H9 (cell line): ENCODE measurements at regions not wholly inside any gene's neighbourhood (a gene's known extent, or its start where the extent isn't known, plus 50 kb on each side); places are given as distances from the start of the nearest gene placed in this dataset.

Source experiments
- DNase-seq: peaks from one replicate; pipeline ENCODE4 v3.0.0-alpha.2; 2017
- H2AFZ ChIP-seq: one replicate; pipeline ENCODE4 v1.6.1; 2013; ENCODE audit warnings: mild to moderate bottlenecking, low read length, control low read depth, moderate library complexity
- H2AK5ac ChIP-seq: 2 replicates; pipeline ENCODE4 v1.6.1; 2013; ENCODE audit warnings: low read length, control low read depth, mixed read lengths; ENCODE audit not compliant: insufficient read length
- H2BK120ac ChIP-seq: one replicate; pipeline ENCODE4 v1.6.1; 2013; ENCODE audit warnings: low read depth, mild to moderate bottlenecking, low read length, control low read depth, inconsistent platforms; ENCODE audit not compliant: poor library complexity, severe bottlenecking
- H2BK12ac ChIP-seq: 2 replicates; pipeline ENCODE4 v1.6.1; 2013; ENCODE audit warnings: low read length, control low read depth, mixed read lengths, low read depth; ENCODE audit not compliant: insufficient read length
- H2BK15ac ChIP-seq: 2 replicates; pipeline ENCODE4 v1.6.1; 2013; ENCODE audit warnings: low read depth, low read length, control low read depth
- H2BK20ac ChIP-seq: one replicate; pipeline ENCODE4 v1.6.1; 2013; ENCODE audit warnings: low read depth, mild to moderate bottlenecking, low read length, control low read depth, inconsistent platforms; ENCODE audit not compliant: poor library complexity, severe bottlenecking
- H2BK5ac ChIP-seq: 2 replicates; pipeline ENCODE4 v1.6.1; 2013; ENCODE audit warnings: low read length, control low read depth, mixed read lengths; ENCODE audit not compliant: insufficient read length
- H3K14ac ChIP-seq: 2 replicates; pipeline ENCODE4 v1.6.1; 2013; ENCODE audit warnings: low read length, control low read depth; ENCODE audit not compliant: insufficient read depth
- H3K18ac ChIP-seq: 2 replicates; pipeline ENCODE4 v1.6.1; 2013; ENCODE audit warnings: low read depth, mild to moderate bottlenecking, mixed read lengths, low read length, control low read depth; ENCODE audit not compliant: insufficient read length
- H3K23ac ChIP-seq: 2 replicates; pipeline ENCODE4 v1.6.1; 2013; ENCODE audit warnings: low read length, control low read depth, mixed read lengths, low read depth; ENCODE audit not compliant: insufficient read length
- H3K23me2 ChIP-seq: 2 replicates; pipeline ENCODE4 v1.6.1; 2013; ENCODE audit warnings: low read depth, mild to moderate bottlenecking, mixed read lengths, low read length, control low read depth; ENCODE audit not compliant: insufficient read length, poor library complexity, severe bottlenecking
- H3K27ac ChIP-seq: 2 replicates; pipeline ENCODE4 v1.5.1; 2013; ENCODE audit warnings: low read length, control low read depth, mixed read lengths, low read depth; ENCODE audit not compliant: insufficient read length
- H3K27me3 ChIP-seq: 2 replicates; pipeline ENCODE4 v1.6.1; 2013; ENCODE audit warnings: low read length, control low read depth, inconsistent platforms; ENCODE audit not compliant: insufficient read depth
- H3K4ac ChIP-seq: 2 replicates; pipeline ENCODE4 v1.6.1; 2013; ENCODE audit warnings: low read depth, mild to moderate bottlenecking, control low read depth, inconsistent platforms, low read length, moderate library complexity
- H3K4me1 ChIP-seq: 2 replicates; pipeline ENCODE4 v1.6.1; 2013; ENCODE audit warnings: low read length, control low read depth, inconsistent platforms; ENCODE audit not compliant: insufficient read depth
- H3K4me2 ChIP-seq: 2 replicates; pipeline ENCODE4 v1.6.1; 2013; ENCODE audit warnings: low read length, control low read depth, mixed read lengths; ENCODE audit not compliant: insufficient read length, insufficient read depth
- H3K56ac ChIP-seq: 2 replicates; pipeline ENCODE4 v1.6.1; 2013; ENCODE audit warnings: low read depth, mild to moderate bottlenecking, mixed read lengths, low read length, control low read depth; ENCODE audit not compliant: insufficient read length
- H3K79me1 ChIP-seq: 2 replicates; pipeline ENCODE4 v1.6.1; 2013; ENCODE audit warnings: low read depth, mild to moderate bottlenecking, moderate library complexity, low read length, control low read depth, inconsistent platforms; ENCODE audit not compliant: insufficient read depth, poor library complexity, severe bottlenecking
- H3K79me2 ChIP-seq: 2 replicates; pipeline ENCODE4 v1.6.1; 2013; ENCODE audit warnings: low read length, control low read depth, inconsistent platforms; ENCODE audit not compliant: insufficient read depth
- H3K9ac ChIP-seq: 2 replicates; pipeline ENCODE4 v1.6.1; 2013; ENCODE audit warnings: low read length, control low read depth, mixed read lengths; ENCODE audit not compliant: insufficient read length; ENCODE audit errors: extremely low read depth
- H3K9me3 ChIP-seq: one replicate; pipeline ENCODE4 v1.6.1; 2013; ENCODE audit warnings: low read depth, low read length, inconsistent platforms; ENCODE audit not compliant: control insufficient read depth
- H3T11ph ChIP-seq: one replicate; pipeline ENCODE4 v1.6.1; 2013; ENCODE audit warnings: mild to moderate bottlenecking, low read length, control low read depth, inconsistent platforms
- H4K20me1 ChIP-seq: one replicate; pipeline ENCODE4 v1.6.1; 2013; ENCODE audit not compliant: control insufficient read depth, insufficient read length, insufficient read depth
- H4K5ac ChIP-seq: 2 replicates; pipeline ENCODE4 v1.6.1; 2013; ENCODE audit warnings: low read depth, mild to moderate bottlenecking, mixed read lengths, low read length, control low read depth; ENCODE audit not compliant: insufficient read length
- H4K8ac ChIP-seq: replicated peaks from 2 replicates; pipeline ENCODE4 v1.6.1; 2013; ENCODE audit warnings: low read length, control low read depth, mixed read lengths, low read depth; ENCODE audit not compliant: insufficient read length
- H4K91ac ChIP-seq: 2 replicates; pipeline ENCODE4 v1.6.1; 2013; ENCODE audit warnings: low read depth, mild to moderate bottlenecking, moderate library complexity, mixed read lengths, low read length, control low read depth; ENCODE audit not compliant: insufficient read length
- H3K27ac Mint-ChIP-seq, 3 experiments: 2 replicates in 2 of 3; 3 replicates in 1 of 3; pipeline ENCODE4 v1.8.0; 2020 to 2021; ENCODE audit warnings: mixed read lengths in 3 of 3, mild to moderate bottlenecking in 1 of 3, moderate library complexity in 1 of 3
- H3K27me3 Mint-ChIP-seq: 2 replicates; pipeline ENCODE4 v1.8.0; 2021; ENCODE audit warnings: low read depth, mild to moderate bottlenecking, moderate library complexity, mixed read lengths
- H3K36me3 Mint-ChIP-seq, 3 experiments: 2 replicates in 2 of 3; 3 replicates in 1 of 3; pipeline ENCODE4 v1.8.0; 2020 to 2021; ENCODE audit warnings: low read depth in 3 of 3, mixed read lengths in 3 of 3; ENCODE audit not compliant: insufficient read depth in 1 of 3
- H3K4me1 Mint-ChIP-seq, 2 experiments: 2 replicates each; pipeline ENCODE4 v1.8.0; 2020; ENCODE audit warnings: mixed read lengths in 2 of 2
- H3K4me3 Mint-ChIP-seq, 2 experiments: 2 replicates in 1 of 2; 3 replicates in 1 of 2; pipeline ENCODE4 v1.8.0; 2020 to 2021; ENCODE audit warnings: mild to moderate bottlenecking in 2 of 2, mixed read lengths in 2 of 2, moderate library complexity in 1 of 2
- H3K9me3 Mint-ChIP-seq, 2 experiments: 2 replicates in 1 of 2; 3 replicates in 1 of 2; pipeline ENCODE4 v1.8.0; 2020; ENCODE audit warnings: mild to moderate bottlenecking in 2 of 2, mixed read lengths in 2 of 2, moderate library complexity in 1 of 2
- CTCF ChIP-seq: fragments of 200-600 bp; sonication (generic); conservative IDR thresholded peaks from 3 replicates; pipeline ENCODE4 v1.8.0; 2021; ENCODE audit warnings: antibody characterized with exemption, mild to moderate bottlenecking
- WGBS: extraction: QIAGEN DNeasy Blood & Tissue Kit; methylation state at CpG from one replicate; pipeline ENCODE4 v1.1.7; 2013; ENCODE audit warnings: missing lambda C conversion rate, low lambda C conversion rate, mixed read lengths; ENCODE audit not compliant: insufficient read length; ENCODE audit errors: extremely low coverage; 5-methylcytosine and 5-hydroxymethylcytosine counted together

GRCh38 chr21:25107708-25108107 is 499.6 kb downstream of the MRPL39 start:
- Histone ChIP-seq H4K5ac (no peak overlapping the region), H3K4me2 (no peak overlapping the region), H2BK5ac (no peak overlapping the region), H2BK20ac (no peak overlapping the region), H3K9ac (no peak overlapping the region), H2BK15ac (no peak overlapping the region), H3K56ac (no peak overlapping the region), H4K20me1 (no peaks in the 10 kb centered on the region), H2AK5ac (no peak overlapping the region), H3K14ac (no peak overlapping the region), H2AFZ (no peak overlapping the region), H2BK120ac (no peak overlapping the region), H3K79me2 (no peaks in the 10 kb centered on the region), H3K4ac (no peak overlapping the region), H3K9me3 (no peaks in the 10 kb centered on the region), H3K23me2 (no peaks in the 10 kb centered on the region), H4K8ac (no peak overlapping the region), H3K79me1 (no peaks in the 10 kb centered on the region), H3K18ac (no peak overlapping the region), H3K4me1 (no peaks in the 10 kb centered on the region), H3K27me3 (no peaks in the 10 kb centered on the region), H2BK12ac (no peak overlapping the region), H3T11ph (no peak overlapping the region), H4K91ac (no peak overlapping the region), H3K23ac (no peak overlapping the region), H3K27ac (no peak overlapping the region)
- H3K36me3 Mint-ChIP-seq = peaks cover 0 to 2% (median 1%) of the 10 kb centered on the region in 3 experiments; a peak in 2 of 7 replicates
- TF ChIP-seq CTCF = no peak
- DNase-seq = no peak
- H3K27ac Mint-ChIP-seq = no peak overlapping the region; a peak in 2 of 7 replicates
- peaks cover 32 to 50% of the 10 kb centered on the region in 2 experiments for H3K9me3 Mint-ChIP-seq
- H3K27me3 Mint-ChIP-seq = no peaks in the 10 kb centered on the region; the same call in 1 of the 2 replicates
- H3K4me1 Mint-ChIP-seq = no peaks in the 10 kb centered on the region
- H3K4me3 Mint-ChIP-seq = no peak overlapping the region
- no CpG with 5 or more reads among the region's 3 CpGs for WGBS
